ENCODE measurements at regions not wholly inside any gene's neighbourhood (a gene's known extent, or its start where the extent isn't known, plus 50 kb on each side); places are given as distances from the start of the nearest gene placed in this dataset.

DNA sequence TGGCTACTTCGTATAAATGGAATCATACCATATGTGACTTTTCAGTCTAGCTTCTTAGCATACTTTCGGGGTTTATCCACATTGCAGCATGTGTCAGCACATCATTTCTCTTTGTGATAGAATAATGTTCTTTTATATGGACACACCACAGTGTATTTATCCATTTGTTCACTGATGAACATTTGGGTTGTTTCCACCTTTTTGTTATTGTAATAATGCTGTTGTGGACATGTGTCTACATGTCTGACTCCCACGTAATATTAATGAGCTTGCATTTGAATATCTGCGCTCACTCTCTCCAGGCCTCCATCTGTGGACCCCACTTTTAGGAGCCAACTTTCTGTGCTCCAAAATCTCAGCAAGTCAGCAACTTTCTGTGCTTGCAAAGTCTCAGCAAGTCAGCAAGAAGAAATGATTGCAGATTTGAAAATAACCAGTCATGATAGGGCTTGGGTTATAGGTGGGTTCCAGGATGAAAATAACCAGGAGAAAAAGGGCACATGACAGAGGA is 53.9 kb upstream of the GALNT18 start:
- Histone ChIP-seq H2AFZ (replicated peaks; ENCODE audit: low read length, poor library complexity) (no peak overlapping the region), H3K4me3 (ENCODE audit: insufficient read depth, low read depth, low read length) (no peak overlapping the region), H4K20me1 (ENCODE audit: insufficient read depth, low read length) (no peaks in the 10 kb centered on the region), H2AK9ac (replicated peaks; ENCODE audit: low read depth, low read length, poor library complexity) (no peak overlapping the region), H3K9ac (ENCODE audit: low read depth, low read length) (no peak overlapping the region), H3K9me3 (ENCODE audit: control insufficient read depth, insufficient read depth, low read length) (no peaks in the 10 kb centered on the region), H3K18ac (ENCODE audit: low read depth, low read length) (no peak overlapping the region), H2BK5ac (ENCODE audit: low read depth, low read length, poor library complexity, severe bottlenecking) (no peak overlapping the region), H4K91ac (ENCODE audit: insufficient read depth, low read depth, low read length) (no peak overlapping the region), H2BK15ac (ENCODE audit: low read depth, low read length) (no peak overlapping the region), H3K9me1 (ENCODE audit: insufficient read depth, low read length) (no peaks in the 10 kb centered on the region), H3K36me3 (ENCODE audit: control insufficient read depth, insufficient read depth, low read length) (no peaks in the 10 kb centered on the region), H3K27ac (ENCODE audit: insufficient read depth, low read length) (no peak overlapping the region), H3K4me1 (ENCODE audit: control insufficient read depth, insufficient read depth, low read length) (no peaks in the 10 kb centered on the region), H4K8ac (ENCODE audit: low read depth in 2 of 2, low read length in 2 of 2) (no peak overlapping the region), H3K14ac (replicated peaks; ENCODE audit: low read depth, low read length) (no peak overlapping the region), H3K56ac (ENCODE audit: extremely low read depth, insufficient read depth, low read length) (no peak overlapping the region), H3K4ac (ENCODE audit: low read depth, low read length) (no peak overlapping the region), H2AK5ac (ENCODE audit: low read depth, low read length) (no peak overlapping the region), H3K4me2 (ENCODE audit: low read depth, low read length) (no peak overlapping the region), H3K27me3 (ENCODE audit: control insufficient read depth, insufficient read depth, low read length) (peaks cover 50% of the 10 kb centered on the region), H2BK20ac (ENCODE audit: low read depth, low read length) (no peak overlapping the region), H3K23ac (ENCODE audit: low read depth, low read length) (no peak overlapping the region), H3K79me1 (ENCODE audit: low read depth in 1 of 2, low read length in 2 of 2) (no peaks in the 10 kb centered on the region), H4K5ac (ENCODE audit: low read depth, low read length) (no peak overlapping the region), H2BK120ac (ENCODE audit: low read depth, low read length) (no peak overlapping the region)
- no CpG with 5 or more reads among the region's 4 CpGs for WGBS, 2 experiments (ENCODE audit: extremely low coverage in 2 of 2, insufficient read length in 1 of 2)
- no peak for TF ChIP-seq RFX5 (IDR thresholded peaks at IDR 0.05; ENCODE audit: low read depth, low read length)
- TF ChIP-seq MXI1 (IDR thresholded peaks at IDR 0.05; ENCODE audit: borderline replicate concordance, low read depth, low read length): no peak
- TF ChIP-seq, protein P1, sequence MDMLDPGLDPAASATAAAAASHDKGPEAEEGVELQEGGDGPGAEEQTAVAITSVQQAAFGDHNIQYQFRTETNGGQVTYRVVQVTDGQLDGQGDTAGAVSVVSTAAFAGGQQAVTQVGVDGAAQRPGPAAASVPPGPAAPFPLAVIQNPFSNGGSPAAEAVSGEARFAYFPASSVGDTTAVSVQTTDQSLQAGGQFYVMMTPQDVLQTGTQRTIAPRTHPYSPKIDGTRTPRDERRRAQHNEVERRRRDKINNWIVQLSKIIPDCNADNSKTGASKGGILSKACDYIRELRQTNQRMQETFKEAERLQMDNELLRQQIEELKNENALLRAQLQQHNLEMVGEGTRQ (IDR thresholded peaks at IDR 0.05; ENCODE audit: low read depth, low read length): no peak
- TF ChIP-seq MAZ (IDR thresholded peaks at IDR 0.05; ENCODE audit: borderline replicate concordance, low read depth, low read length): no peak
- no peak for TF ChIP-seq SMC3 (IDR thresholded peaks at IDR 0.05; ENCODE audit: low read depth, low read length)
- no peak for TF ChIP-seq RCOR1 (IDR thresholded peaks at IDR 0.05; ENCODE audit: insufficient replicate concordance, low read length)
- TF ChIP-seq NFE2L2 (IDR thresholded peaks at IDR 0.05; ENCODE audit: low read depth, low read length): no peak
- TF ChIP-seq RAD21 (IDR thresholded peaks at IDR 0.05; ENCODE audit: low read length): no peak
- no peak for TF ChIP-seq POLR2A (IDR thresholded peaks at IDR 0.05; ENCODE audit: low read depth, low read length)
- TF ChIP-seq CHD1 (IDR thresholded peaks at IDR 0.05; ENCODE audit: low read depth, low read length): no peak
- TF ChIP-seq BHLHE40 (IDR thresholded peaks at IDR 0.05; ENCODE audit: low read depth, low read length): no peak
- no peak for TF ChIP-seq CEBPB (IDR thresholded peaks at IDR 0.05; ENCODE audit: low read depth, low read length)
- ATAC-seq (ENCODE audit: low read depth): no peak
- POLR2A ChIA-PET (ENCODE audit: unreplicated experiment): no interaction called here
- intact Hi-C loops (cut with micrococcal nuclease): no loop called here
- dilution Hi-C loops (cut with HindIII; ENCODE audit: low sequenced_read_pairs, unreplicated experiment): no loop called here
- in situ Hi-C loops (cut with MboI; ENCODE audit: low sequenced_read_pairs): no loop called here
- DNase-seq: no peak
- CTCF ChIA-PET: no interaction called here
- no TSS peak for BruUV-seq (replicated peaks)

All from IMR-90 (cell line).